GM23338 (cell line): ENCODE measurements at regions not wholly inside any gene's neighbourhood (a gene's known extent, or its start where the extent isn't known, plus 50 kb on each side); places are given as distances from the start of the nearest gene placed in this dataset.
"Not testable (repeated sequence)": the region's sequence is repeated elsewhere in the genome, so short reads cannot be mapped to it uniquely, and the experiment has no call there.

Source experiments
- ATAC-seq: fragments of 200-7000 bp; cut with Tn5 transposase; 3 replicates; pipeline ENCODE4 v1.9.1; 2020
- DNase-seq: peaks from one replicate; pipeline ENCODE4 v3.0.0-alpha.2; 2015; ENCODE audit warnings: low spot score
- H2AFZ ChIP-seq: fragments of 200-600 bp; sonication (generic); 2 replicates; pipeline ENCODE4 v1.8.0; 2016; ENCODE audit warnings: antibody characterized with exemption, mild to moderate bottlenecking, moderate library complexity
- H3F3A ChIP-seq: fragments of 200-600 bp; sonication (generic); replicated peaks from 2 replicates; pipeline ENCODE4 v1.8.0; 2017; ENCODE audit warnings: antibody characterized with exemption, mixed run types, low read depth
- H3K27ac ChIP-seq: fragments of 200-600 bp; sonication (generic); 2 replicates; pipeline ENCODE4 v1.6.1; 2016; ENCODE audit warnings: low read depth
- H3K27me3 ChIP-seq: fragments of 200-600 bp; sonication (generic); 2 replicates; pipeline ENCODE4 v1.8.0; 2016; ENCODE audit warnings: mild to moderate bottlenecking, mixed run types, moderate library complexity; ENCODE audit not compliant: insufficient read depth
- H3K36me3 ChIP-seq: fragments of 200-600 bp; sonication (generic); 2 replicates; pipeline ENCODE4 v1.8.0; 2016; ENCODE audit warnings: mild to moderate bottlenecking; ENCODE audit not compliant: insufficient read depth
- H3K4me1 ChIP-seq: fragments of 200-600 bp; sonication (generic); 2 replicates; pipeline ENCODE4 v1.8.0; 2016; ENCODE audit warnings: mild to moderate bottlenecking, moderate library complexity; ENCODE audit not compliant: insufficient read depth
- H3K4me2 ChIP-seq: fragments of 200-600 bp; sonication (generic); 2 replicates; pipeline ENCODE4 v1.7.1; 2017; ENCODE audit warnings: mixed run types
- H3K4me3 ChIP-seq: fragments of 200-600 bp; sonication (generic); 2 replicates; pipeline ENCODE4 v1.6.1; 2016; ENCODE audit warnings: mixed run types
- H3K79me2 ChIP-seq: fragments of 200-600 bp; sonication (generic); replicated peaks from 2 replicates; pipeline ENCODE4 v1.8.0; 2017; ENCODE audit warnings: mild to moderate bottlenecking; ENCODE audit not compliant: insufficient read depth
- H3K9me2 ChIP-seq: fragments of 200-600 bp; sonication (generic); 2 replicates; pipeline ENCODE4 v1.8.0; 2017; ENCODE audit not compliant: insufficient read depth
- H4K20me1 ChIP-seq: fragments of 200-600 bp; sonication (generic); replicated peaks from 2 replicates; pipeline ENCODE4 v1.8.0; 2017; ENCODE audit warnings: mild to moderate bottlenecking; ENCODE audit not compliant: insufficient read depth
- H3K27ac Mint-ChIP-seq: 2 replicates; pipeline ENCODE4 v1.8.0; 2020; ENCODE audit warnings: inconsistent platforms, mild to moderate bottlenecking, moderate library complexity, mixed read lengths
- H3K27me3 Mint-ChIP-seq: 3 replicates; pipeline ENCODE4 v1.8.0; 2022; ENCODE audit warnings: low read depth, mild to moderate bottlenecking, moderate library complexity, mixed read lengths, inconsistent platforms; ENCODE audit not compliant: insufficient read depth, poor library complexity
- H3K36me3 Mint-ChIP-seq: 3 replicates; pipeline ENCODE4 v1.8.0; 2021; ENCODE audit warnings: low read depth, mild to moderate bottlenecking, inconsistent platforms, moderate library complexity, mixed read lengths
- H3K4me1 Mint-ChIP-seq: 3 replicates; pipeline ENCODE4 v1.8.0; 2020; ENCODE audit warnings: mild to moderate bottlenecking, inconsistent platforms, mixed read lengths
- H3K4me3 Mint-ChIP-seq: 3 replicates; pipeline ENCODE4 v1.8.0; 2021; ENCODE audit warnings: moderate library complexity, mild to moderate bottlenecking, inconsistent platforms, mixed read lengths
- H3K9me3 Mint-ChIP-seq: 3 replicates; pipeline ENCODE4 v1.8.0; 2020; ENCODE audit warnings: moderate library complexity, mild to moderate bottlenecking, inconsistent platforms, mixed read lengths
- ZNF114 ChIP-seq: fragments of 250-450 bp; sonication (Bioruptor Pico); IDR thresholded peaks from 2 replicates; pipeline ENCODE4 v1.5.0; 2020; ENCODE audit warnings: mild to moderate bottlenecking, moderate library complexity
- TF ChIP-seq, protein P1 (sequence below): fragments of 250-450 bp; sonication (Bioruptor Pico); IDR thresholded peaks from 2 replicates; pipeline ENCODE4 v1.5.0; 2020; ENCODE audit warnings: mild to moderate bottlenecking, moderate library complexity
- TF ChIP-seq, protein P2 (sequence below): IDR thresholded peaks from 2 replicates; pipeline ENCODE4 v1.6.1; 2016; ENCODE audit warnings: antibody characterized with exemption

DNA sequence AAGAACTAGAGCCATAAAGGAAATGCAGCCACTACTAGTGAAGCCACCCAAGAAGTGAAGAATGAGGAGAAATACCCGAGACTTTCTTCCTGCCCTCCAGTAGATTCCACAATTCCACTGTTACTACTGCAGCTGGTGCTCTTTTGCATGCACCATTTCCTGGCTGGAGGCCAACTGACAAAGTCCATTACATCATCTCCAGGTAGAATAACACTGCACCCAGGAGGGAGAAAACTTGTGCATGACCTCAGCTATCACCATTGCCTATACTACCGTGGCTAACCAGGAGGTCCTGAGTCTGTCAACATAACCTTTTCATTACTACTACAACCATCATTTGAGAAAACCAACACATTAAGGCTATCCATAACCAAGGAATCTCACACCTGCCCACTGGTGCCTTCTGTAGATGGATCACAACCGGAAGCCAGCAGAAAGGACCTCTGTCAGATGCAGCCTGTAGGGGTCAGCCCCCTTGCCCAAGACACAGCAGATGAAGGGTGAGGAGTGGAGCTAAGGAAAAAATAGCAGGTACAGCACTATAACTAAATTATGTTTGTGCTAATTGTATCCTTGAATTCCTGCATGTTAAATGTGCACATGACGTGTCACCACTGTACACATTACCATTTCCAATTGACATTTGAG, 200.8 kb upstream of the C2CD4B start (continued):
- TF ChIP-seq, protein P1, sequence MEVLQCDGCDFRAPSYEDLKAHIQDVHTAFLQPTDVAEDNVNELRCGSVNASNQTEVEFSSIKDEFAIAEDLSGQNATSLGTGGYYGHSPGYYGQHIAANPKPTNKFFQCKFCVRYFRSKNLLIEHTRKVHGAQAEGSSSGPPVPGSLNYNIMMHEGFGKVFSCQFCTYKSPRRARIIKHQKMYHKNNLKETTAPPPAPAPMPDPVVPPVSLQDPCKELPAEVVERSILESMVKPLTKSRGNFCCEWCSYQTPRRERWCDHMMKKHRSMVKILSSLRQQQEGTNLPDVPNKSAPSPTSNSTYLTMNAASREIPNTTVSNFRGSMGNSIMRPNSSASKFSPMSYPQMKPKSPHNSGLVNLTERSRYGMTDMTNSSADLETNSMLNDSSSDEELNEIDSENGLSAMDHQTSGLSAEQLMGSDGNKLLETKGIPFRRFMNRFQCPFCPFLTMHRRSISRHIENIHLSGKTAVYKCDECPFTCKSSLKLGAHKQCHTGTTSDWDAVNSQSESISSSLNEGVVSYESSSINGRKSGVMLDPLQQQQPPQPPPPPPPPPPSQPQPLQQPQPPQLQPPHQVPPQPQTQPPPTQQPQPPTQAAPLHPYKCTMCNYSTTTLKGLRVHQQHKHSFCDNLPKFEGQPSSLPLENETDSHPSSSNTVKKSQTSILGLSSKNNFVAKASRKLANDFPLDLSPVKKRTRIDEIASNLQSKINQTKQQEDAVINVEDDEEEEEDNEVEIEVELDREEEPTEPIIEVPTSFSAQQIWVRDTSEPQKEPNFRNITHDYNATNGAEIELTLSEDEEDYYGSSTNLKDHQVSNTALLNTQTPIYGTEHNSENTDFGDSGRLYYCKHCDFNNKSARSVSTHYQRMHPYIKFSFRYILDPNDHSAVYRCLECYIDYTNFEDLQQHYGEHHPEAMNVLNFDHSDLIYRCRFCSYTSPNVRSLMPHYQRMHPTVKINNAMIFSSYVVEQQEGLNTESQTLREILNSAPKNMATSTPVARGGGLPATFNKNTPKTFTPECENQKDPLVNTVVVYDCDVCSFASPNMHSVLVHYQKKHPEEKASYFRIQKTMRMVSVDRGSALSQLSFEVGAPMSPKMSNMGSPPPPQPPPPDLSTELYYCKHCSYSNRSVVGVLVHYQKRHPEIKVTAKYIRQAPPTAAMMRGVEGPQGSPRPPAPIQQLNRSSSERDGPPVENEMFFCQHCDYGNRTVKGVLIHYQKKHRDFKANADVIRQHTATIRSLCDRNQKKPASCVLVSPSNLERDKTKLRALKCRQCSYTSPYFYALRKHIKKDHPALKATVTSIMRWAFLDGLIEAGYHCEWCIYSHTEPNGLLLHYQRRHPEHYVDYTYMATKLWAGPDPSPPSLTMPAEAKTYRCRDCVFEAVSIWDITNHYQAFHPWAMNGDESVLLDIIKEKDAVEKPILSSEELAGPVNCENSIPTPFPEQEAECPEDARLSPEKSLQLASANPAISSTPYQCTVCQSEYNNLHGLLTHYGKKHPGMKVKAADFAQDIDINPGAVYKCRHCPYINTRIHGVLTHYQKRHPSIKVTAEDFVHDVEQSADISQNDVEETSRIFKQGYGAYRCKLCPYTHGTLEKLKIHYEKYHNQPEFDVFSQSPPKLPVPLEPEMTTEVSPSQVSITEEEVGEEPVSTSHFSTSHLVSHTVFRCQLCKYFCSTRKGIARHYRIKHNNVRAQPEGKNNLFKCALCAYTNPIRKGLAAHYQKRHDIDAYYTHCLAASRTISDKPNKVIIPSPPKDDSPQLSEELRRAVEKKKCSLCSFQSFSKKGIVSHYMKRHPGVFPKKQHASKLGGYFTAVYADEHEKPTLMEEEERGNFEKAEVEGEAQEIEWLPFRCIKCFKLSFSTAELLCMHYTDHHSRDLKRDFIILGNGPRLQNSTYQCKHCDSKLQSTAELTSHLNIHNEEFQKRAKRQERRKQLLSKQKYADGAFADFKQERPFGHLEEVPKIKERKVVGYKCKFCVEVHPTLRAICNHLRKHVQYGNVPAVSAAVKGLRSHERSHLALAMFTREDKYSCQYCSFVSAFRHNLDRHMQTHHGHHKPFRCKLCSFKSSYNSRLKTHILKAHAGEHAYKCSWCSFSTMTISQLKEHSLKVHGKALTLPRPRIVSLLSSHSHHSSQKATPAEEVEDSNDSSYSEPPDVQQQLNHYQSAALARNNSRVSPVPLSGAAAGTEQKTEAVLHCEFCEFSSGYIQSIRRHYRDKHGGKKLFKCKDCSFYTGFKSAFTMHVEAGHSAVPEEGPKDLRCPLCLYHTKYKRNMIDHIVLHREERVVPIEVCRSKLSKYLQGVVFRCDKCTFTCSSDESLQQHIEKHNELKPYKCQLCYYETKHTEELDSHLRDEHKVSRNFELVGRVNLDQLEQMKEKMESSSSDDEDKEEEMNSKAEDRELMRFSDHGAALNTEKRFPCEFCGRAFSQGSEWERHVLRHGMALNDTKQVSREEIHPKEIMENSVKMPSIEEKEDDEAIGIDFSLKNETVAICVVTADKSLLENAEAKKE (CRISPR knock-in tag): no peak

DNA sequence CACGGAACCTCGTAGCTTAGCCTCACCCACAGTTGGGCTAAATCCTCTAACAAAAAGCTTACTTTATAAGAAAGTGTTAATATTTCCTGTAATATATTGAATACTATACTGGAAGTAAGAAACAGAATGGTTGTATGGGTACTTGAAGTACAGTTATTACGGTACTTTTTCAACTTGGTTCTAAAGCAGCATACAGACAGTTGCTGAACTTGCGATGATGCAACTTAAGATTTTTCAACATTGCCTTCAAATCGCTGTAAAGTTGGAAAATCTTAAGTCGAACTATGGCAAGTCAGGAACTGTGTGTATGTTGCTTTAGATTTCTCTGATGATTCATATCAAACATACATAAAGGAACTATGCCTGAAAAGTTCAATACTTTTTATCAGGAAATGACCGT, 204.4 kb upstream of the C2CD4B start:
- H3K4me2 ChIP-seq: no peak overlapping the region
- TF ChIP-seq, protein P2, sequence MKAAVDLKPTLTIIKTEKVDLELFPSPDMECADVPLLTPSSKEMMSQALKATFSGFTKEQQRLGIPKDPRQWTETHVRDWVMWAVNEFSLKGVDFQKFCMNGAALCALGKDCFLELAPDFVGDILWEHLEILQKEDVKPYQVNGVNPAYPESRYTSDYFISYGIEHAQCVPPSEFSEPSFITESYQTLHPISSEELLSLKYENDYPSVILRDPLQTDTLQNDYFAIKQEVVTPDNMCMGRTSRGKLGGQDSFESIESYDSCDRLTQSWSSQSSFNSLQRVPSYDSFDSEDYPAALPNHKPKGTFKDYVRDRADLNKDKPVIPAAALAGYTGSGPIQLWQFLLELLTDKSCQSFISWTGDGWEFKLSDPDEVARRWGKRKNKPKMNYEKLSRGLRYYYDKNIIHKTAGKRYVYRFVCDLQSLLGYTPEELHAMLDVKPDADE: no peak
- TF ChIP-seq ZNF114 (CRISPR knock-in tag): no peak
- no peaks in the 10 kb centered on the region for H3F3A ChIP-seq
- no peaks in the 10 kb centered on the region for H3K9me2 ChIP-seq
- no peaks in the 10 kb centered on the region for H3K4me1 ChIP-seq
- peaks cover 3% of the 10 kb centered on the region for H3K27me3 Mint-ChIP-seq
- no peak overlapping the region for H3K4me3 ChIP-seq
- no peaks in the 10 kb centered on the region for H3K4me1 Mint-ChIP-seq
- H3K79me2 ChIP-seq: no peaks in the 10 kb centered on the region
- no peaks in the 10 kb centered on the region for H4K20me1 ChIP-seq
- H3K27ac Mint-ChIP-seq: no peak overlapping the region
- H2AFZ ChIP-seq: no peak overlapping the region
- H3K27me3 ChIP-seq: no peaks in the 10 kb centered on the region
- no peaks in the 10 kb centered on the region for H3K9me3 Mint-ChIP-seq
- DNase-seq (no peak), ATAC-seq (no peak)
- no peaks in the 10 kb centered on the region for H3K36me3 Mint-ChIP-seq
- H3K36me3 ChIP-seq: no peaks in the 10 kb centered on the region
- no peak overlapping the region for H3K4me3 Mint-ChIP-seq
- H3K27ac ChIP-seq: no peak overlapping the region

DNA sequence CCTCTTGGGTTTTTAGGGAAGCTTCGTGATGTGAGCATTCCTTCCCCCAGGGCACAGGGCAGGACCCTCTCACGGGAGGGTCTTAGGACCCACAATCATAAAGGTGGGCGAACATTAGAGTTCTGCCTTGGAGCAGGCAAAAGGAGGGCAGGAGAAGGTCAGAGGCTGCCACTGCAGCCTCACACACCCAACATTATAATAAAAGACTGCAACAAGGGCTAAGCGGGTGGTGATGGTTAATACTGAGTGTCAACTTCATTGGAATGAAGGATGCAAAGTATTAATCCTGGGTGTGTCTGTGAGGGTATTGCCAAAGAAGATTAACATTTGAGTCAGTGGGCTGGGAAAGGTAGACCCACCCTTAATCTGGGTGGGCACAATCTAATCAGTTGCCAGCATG, 206.6 kb upstream of the C2CD4B start:
- not testable (repeated sequence) for H4K20me1 ChIP-seq, H3F3A ChIP-seq, H3K27me3 ChIP-seq, H3K9me3 Mint-ChIP-seq, H3K36me3 ChIP-seq, ATAC-seq, H3K4me2 ChIP-seq, H3K27me3 Mint-ChIP-seq, H3K27ac ChIP-seq, DNase-seq, H3K4me3 ChIP-seq, H2AFZ ChIP-seq, H3K27ac Mint-ChIP-seq, H3K9me2 ChIP-seq, H3K79me2 ChIP-seq, H3K4me3 Mint-ChIP-seq, H3K4me1 ChIP-seq, H3K36me3 Mint-ChIP-seq, H3K4me1 Mint-ChIP-seq
